ENCODE measurements at regions not wholly inside any gene's neighbourhood (a gene's known extent, or its start where the extent isn't known, plus 50 kb on each side); places are given as distances from the start of the nearest gene placed in this dataset.

- H3K27me3 Mint-ChIP-seq: peaks cover 5% of the 10 kb centered on the region
- H3K4me1 Mint-ChIP-seq (ENCODE audit: low read depth): peaks cover 2% of the 10 kb centered on the region
- H3K9me3 Mint-ChIP-seq: no peaks in the 10 kb centered on the region
- no peak overlapping the region for H3K4me3 Mint-ChIP-seq
- no peak overlapping the region for H3K27ac Mint-ChIP-seq
- H3K36me3 Mint-ChIP-seq (ENCODE audit: low read depth): no peaks in the 10 kb centered on the region
- DNase-seq: no peak
Observed at GRCh38 chr1:87898431-87898830, 569.8 kb downstream of the LMO4 start.

DNA sequence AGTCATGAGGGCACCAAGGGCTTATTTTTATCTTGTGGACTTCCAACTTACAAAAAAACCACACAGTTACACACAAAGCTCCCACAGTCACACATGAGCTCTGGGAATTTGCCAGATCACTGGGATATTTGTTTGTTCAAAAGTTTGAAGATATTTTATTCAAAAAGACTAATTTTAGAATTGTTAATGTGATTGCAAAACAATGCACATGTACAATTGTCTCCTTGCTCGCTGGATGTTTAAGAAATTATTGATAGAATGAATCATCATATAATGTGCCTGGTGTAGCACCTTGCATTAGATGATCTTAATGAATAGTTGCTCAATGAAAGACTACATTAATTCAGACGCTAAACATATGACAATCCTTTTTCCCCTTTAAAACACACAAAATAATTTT is 570.3 kb downstream of the LMO4 start:
- peaks cover 5% of the 10 kb centered on the region for H3K27me3 Mint-ChIP-seq
- no peak overlapping the region for H3K27ac Mint-ChIP-seq
- H3K4me3 Mint-ChIP-seq: no peak overlapping the region

DNA sequence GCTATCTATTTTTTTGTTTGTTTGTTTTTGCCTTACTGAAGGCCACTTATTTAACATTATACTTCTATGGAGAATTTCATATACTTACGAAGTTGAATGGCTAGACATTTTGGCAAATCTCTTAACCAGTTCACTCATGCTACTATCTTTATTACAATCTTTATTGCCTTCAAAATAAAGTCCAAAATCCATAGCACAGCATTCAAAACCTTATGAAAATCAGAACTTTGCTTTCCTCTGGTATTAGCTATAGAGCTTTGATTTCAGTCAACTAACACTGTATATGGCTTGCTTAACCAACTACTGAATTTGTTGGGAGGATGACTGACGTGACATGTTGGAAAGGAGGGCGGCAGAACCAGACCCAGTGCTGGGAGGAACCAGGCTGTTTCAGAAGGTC is 571.1 kb downstream of the LMO4 start:
- H3K27ac Mint-ChIP-seq: no peak overlapping the region
- no peaks in the 10 kb centered on the region for H3K36me3 Mint-ChIP-seq (ENCODE audit: low read depth)
- H3K27me3 Mint-ChIP-seq: peaks cover 5% of the 10 kb centered on the region
- H3K4me1 Mint-ChIP-seq (ENCODE audit: low read depth): peaks cover 2% of the 10 kb centered on the region
- no peak for DNase-seq
- H3K9me3 Mint-ChIP-seq: no peaks in the 10 kb centered on the region
- no peak overlapping the region for H3K4me3 Mint-ChIP-seq

More for the DNA sequence above, 570.3 kb downstream of the LMO4 start:
- DNase-seq: no peak
- Mint-ChIP-seq H3K4me1 (ENCODE audit: low read depth) (peaks cover 2% of the 10 kb centered on the region), H3K9me3 (no peaks in the 10 kb centered on the region), H3K36me3 (ENCODE audit: low read depth) (no peaks in the 10 kb centered on the region)

DNA sequence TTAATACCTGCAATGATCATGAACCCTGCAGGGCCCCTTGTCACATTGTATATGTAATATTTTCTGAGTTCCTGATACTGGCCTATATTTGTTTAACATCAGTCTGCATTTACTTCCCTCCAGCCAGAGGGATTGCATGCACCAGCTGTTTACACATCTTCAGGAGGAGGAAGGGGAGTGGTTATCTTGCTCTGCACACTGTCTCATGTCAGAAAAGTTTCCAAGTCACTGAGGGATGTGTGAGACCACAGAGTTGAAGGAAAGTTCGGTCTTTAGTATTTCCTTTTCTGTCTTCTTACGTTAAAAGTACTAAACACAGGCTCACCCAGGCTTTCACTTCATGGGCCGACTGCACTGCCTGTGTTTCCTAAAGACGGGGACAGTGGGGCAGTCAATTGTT is 574.1 kb downstream of the LMO4 start:
- no peak overlapping the region for H3K4me3 Mint-ChIP-seq
- H3K27ac Mint-ChIP-seq: no peak overlapping the region
- DNase-seq: no peak
- H3K4me1 Mint-ChIP-seq (ENCODE audit: low read depth): peaks cover 2% of the 10 kb centered on the region
- no peaks in the 10 kb centered on the region for H3K36me3 Mint-ChIP-seq (ENCODE audit: low read depth)
- H3K9me3 Mint-ChIP-seq: no peaks in the 10 kb centered on the region
- H3K27me3 Mint-ChIP-seq: peaks cover 8% of the 10 kb centered on the region

DNA sequence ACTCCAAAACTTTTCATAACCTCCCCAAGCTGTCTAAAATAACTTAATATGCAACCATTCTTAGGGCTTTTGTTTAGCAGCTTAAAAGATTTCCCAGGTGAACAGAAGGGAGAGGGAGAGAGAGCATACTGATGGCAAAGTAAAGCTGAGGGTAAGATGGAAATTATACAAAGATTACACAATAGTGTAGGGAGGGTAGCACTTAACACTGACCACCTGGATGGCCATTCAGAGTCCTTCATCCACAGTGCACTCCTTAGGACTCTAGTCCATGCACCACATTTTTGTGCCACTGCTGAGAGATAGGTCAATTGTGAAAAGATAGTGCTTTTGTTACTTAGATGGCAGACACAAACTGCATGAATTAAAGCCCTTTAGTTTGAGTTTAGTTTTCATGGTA is 574.6 kb downstream of the LMO4 start:
- H3K9me3 Mint-ChIP-seq: no peaks in the 10 kb centered on the region
- DNase-seq: no peak
- H3K27ac Mint-ChIP-seq: no peak overlapping the region
- peaks cover 8% of the 10 kb centered on the region for H3K27me3 Mint-ChIP-seq
- H3K4me3 Mint-ChIP-seq: no peak overlapping the region
- H3K4me1 Mint-ChIP-seq (ENCODE audit: low read depth): peaks cover 2% of the 10 kb centered on the region
- H3K36me3 Mint-ChIP-seq (ENCODE audit: low read depth): no peaks in the 10 kb centered on the region

GRCh38 chr1:87904651-87905050 is 576.0 kb downstream of the LMO4 start:
- peaks cover 8% of the 10 kb centered on the region for H3K27me3 Mint-ChIP-seq
- H3K9me3 Mint-ChIP-seq: no peaks in the 10 kb centered on the region
- no peak overlapping the region for H3K4me3 Mint-ChIP-seq
- no peaks in the 10 kb centered on the region for H3K36me3 Mint-ChIP-seq (ENCODE audit: low read depth)
- no peak overlapping the region for H3K27ac Mint-ChIP-seq
- DNase-seq: no peak
- peaks cover 2% of the 10 kb centered on the region for H3K4me1 Mint-ChIP-seq (ENCODE audit: low read depth)

- no peak overlapping the region for H3K27ac Mint-ChIP-seq
- peaks cover 8% of the 10 kb centered on the region for H3K27me3 Mint-ChIP-seq
- H3K4me3 Mint-ChIP-seq: no peak overlapping the region
- peaks cover 2% of the 10 kb centered on the region for H3K4me1 Mint-ChIP-seq (ENCODE audit: low read depth)
- H3K36me3 Mint-ChIP-seq (ENCODE audit: low read depth): no peaks in the 10 kb centered on the region
- DNase-seq: no peak
- no peaks in the 10 kb centered on the region for H3K9me3 Mint-ChIP-seq
Observed at GRCh38 chr1:87905651-87906050, 577.0 kb downstream of the LMO4 start.

DNA sequence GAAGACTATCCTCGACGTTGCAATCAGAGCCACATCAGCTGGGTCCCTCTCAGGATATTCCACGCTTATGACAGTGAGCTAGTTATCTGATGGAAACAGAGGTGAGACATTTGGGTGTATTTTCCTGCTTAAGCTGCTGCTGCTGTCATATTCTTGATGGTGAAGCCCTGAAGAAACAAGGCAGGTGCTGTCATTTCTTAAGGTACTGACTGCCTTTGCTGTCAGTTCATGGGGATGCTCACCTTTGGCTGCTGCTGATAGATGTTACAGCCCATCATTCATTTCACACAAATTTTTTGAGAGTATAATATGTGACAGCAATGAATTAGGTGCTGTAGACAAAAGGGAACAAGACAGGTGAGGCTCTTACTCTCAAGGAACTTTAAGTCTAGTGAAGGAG is 577.4 kb downstream of the LMO4 start:
- DNase-seq: no peak
- Mint-ChIP-seq H3K36me3 (ENCODE audit: low read depth) (no peaks in the 10 kb centered on the region), H3K4me1 (ENCODE audit: low read depth) (peaks cover 2% of the 10 kb centered on the region), H3K27ac (no peak overlapping the region), H3K27me3 (peaks cover 8% of the 10 kb centered on the region), H3K4me3 (no peak overlapping the region), H3K9me3 (no peaks in the 10 kb centered on the region)

DNA sequence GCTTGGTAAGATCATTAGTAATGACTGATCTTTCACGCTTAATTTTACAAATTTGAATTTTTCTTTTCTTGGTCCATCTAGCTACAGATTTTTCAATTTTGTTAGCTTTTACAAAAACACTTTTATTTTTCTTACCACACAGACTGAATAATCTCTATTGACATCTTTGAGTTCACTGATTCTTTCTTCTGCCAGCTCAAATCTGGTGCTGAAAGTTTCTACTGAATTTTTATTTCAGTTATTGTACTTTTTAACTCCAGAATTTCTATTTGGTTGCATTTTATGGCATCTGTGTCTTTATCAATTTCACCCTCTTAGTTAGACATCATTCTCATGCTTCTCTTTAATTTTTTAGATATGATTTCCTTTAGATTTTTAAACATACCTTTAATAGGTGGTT is 584.7 kb downstream of the LMO4 start:
- Mint-ChIP-seq H3K36me3 (ENCODE audit: low read depth) (no peaks in the 10 kb centered on the region), H3K4me1 (ENCODE audit: low read depth) (no peaks in the 10 kb centered on the region), H3K27ac (no peak overlapping the region), H3K4me3 (no peak overlapping the region), H3K27me3 (peaks cover 3% of the 10 kb centered on the region), H3K9me3 (peaks cover 9% of the 10 kb centered on the region)
- no peak for DNase-seq

GRCh38 chr1:87914396-87914795 is 585.7 kb downstream of the LMO4 start:
- no peak overlapping the region for H3K27ac Mint-ChIP-seq
- peaks cover 9% of the 10 kb centered on the region for H3K9me3 Mint-ChIP-seq
- H3K4me1 Mint-ChIP-seq (ENCODE audit: low read depth): no peaks in the 10 kb centered on the region
- no peak for DNase-seq
- peaks cover 4% of the 10 kb centered on the region for H3K27me3 Mint-ChIP-seq
- no peaks in the 10 kb centered on the region for H3K36me3 Mint-ChIP-seq (ENCODE audit: low read depth)
- no peak overlapping the region for H3K4me3 Mint-ChIP-seq

DNA sequence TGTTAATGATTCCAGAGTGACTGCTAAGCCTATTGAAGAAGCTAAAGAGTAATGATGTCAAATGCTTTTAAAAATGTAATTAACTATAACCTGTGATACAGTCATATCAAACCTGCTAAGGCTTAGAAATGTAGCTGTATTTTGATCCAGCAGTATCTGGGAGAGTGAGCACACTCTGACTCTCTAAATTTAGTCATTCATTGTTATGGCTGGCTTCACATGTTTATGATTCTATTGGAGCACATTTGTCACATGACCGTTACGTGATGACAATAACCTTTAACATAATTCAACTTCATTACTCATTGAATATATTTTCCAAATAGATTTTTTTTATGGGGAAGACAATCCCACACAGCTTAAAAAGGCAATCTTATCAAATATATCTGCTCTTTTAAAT is 587.1 kb downstream of the LMO4 start:
- DNase-seq: no peak
- Mint-ChIP-seq H3K27ac (no peak overlapping the region), H3K4me3 (no peak overlapping the region), H3K9me3 (peaks cover 9% of the 10 kb centered on the region), H3K36me3 (ENCODE audit: low read depth) (no peaks in the 10 kb centered on the region), H3K27me3 (peaks cover 4% of the 10 kb centered on the region), H3K4me1 (ENCODE audit: low read depth) (no peaks in the 10 kb centered on the region)

- Mint-ChIP-seq H3K9me3 (peaks cover 9% of the 10 kb centered on the region), H3K4me3 (no peak overlapping the region), H3K27ac (no peak overlapping the region), H3K36me3 (ENCODE audit: low read depth) (no peaks in the 10 kb centered on the region), H3K4me1 (ENCODE audit: low read depth) (no peaks in the 10 kb centered on the region), H3K27me3 (peaks cover 4% of the 10 kb centered on the region)
- no peak for DNase-seq
Observed at GRCh38 chr1:87916965-87917364, 588.3 kb downstream of the LMO4 start.

- Mint-ChIP-seq H3K4me3 (no peak overlapping the region), H3K27me3 (peaks cover 4% of the 10 kb centered on the region), H3K9me3 (peaks cover 7% of the 10 kb centered on the region), H3K27ac (no peak overlapping the region), H3K4me1 (ENCODE audit: low read depth) (no peaks in the 10 kb centered on the region), H3K36me3 (ENCODE audit: low read depth) (no peaks in the 10 kb centered on the region)
- DNase-seq: no peak
Observed at GRCh38 chr1:87918398-87918797, 589.7 kb downstream of the LMO4 start.

- no peak for DNase-seq
- no peaks in the 10 kb centered on the region for H3K36me3 Mint-ChIP-seq (ENCODE audit: low read depth)
- H3K27ac Mint-ChIP-seq: no peak overlapping the region
- peaks cover 4% of the 10 kb centered on the region for H3K27me3 Mint-ChIP-seq
- H3K4me3 Mint-ChIP-seq: no peak overlapping the region
- H3K4me1 Mint-ChIP-seq (ENCODE audit: low read depth): no peaks in the 10 kb centered on the region
- H3K9me3 Mint-ChIP-seq: no peaks in the 10 kb centered on the region
Observed at GRCh38 chr1:87922885-87923284, 594.2 kb downstream of the LMO4 start.

- Mint-ChIP-seq H3K27ac (no peak overlapping the region), H3K9me3 (peaks cover 5% of the 10 kb centered on the region), H3K27me3 (no peaks in the 10 kb centered on the region), H3K4me3 (no peak overlapping the region), H3K36me3 (ENCODE audit: low read depth) (no peaks in the 10 kb centered on the region), H3K4me1 (ENCODE audit: low read depth) (no peaks in the 10 kb centered on the region)
- DNase-seq: no peak
Observed at GRCh38 chr1:87926131-87926830, 597.6 kb downstream of the LMO4 start.

DNA sequence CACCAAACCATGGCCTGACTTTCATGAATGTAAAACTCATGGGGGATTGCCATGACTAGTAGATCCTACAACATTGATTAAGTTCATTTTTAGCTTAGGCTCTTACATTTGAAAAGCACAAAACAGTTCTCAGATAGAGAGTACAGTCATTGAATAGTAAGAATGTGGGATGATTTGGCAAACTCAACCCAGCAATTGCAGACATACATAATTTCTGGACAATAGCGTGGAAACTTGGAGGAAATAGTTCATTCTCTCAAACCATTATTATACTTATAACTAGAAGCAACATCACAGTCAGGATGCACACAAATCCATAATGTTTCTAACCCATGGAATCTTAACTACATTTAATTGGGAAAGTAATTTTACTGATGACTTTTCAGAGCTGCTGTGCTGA is 598.2 kb downstream of the LMO4 start:
- Mint-ChIP-seq H3K9me3 (peaks cover 9% of the 10 kb centered on the region), H3K27me3 (no peaks in the 10 kb centered on the region)

More for the DNA sequence above, 598.2 kb downstream of the LMO4 start:
- DNase-seq: no peak
- no peak overlapping the region for H3K4me3 Mint-ChIP-seq
- no peaks in the 10 kb centered on the region for H3K4me1 Mint-ChIP-seq (ENCODE audit: low read depth)
- no peaks in the 10 kb centered on the region for H3K36me3 Mint-ChIP-seq (ENCODE audit: low read depth)
- H3K27ac Mint-ChIP-seq: no peak overlapping the region
